Neuronal stem cell (in vitro differentiated cells): ENCODE measurements at regions not wholly inside any gene's neighbourhood (a gene's known extent, or its start where the extent isn't known, plus 50 kb on each side); places are given as distances from the start of the nearest gene placed in this dataset.
A peak's percentile ranks its signal among the peaks of the same experiment; 100 is the strongest.

Source experiments
- DNase-seq: peaks from one replicate; pipeline ENCODE4 v3.0.0-alpha.2; 2013; ENCODE audit warnings: low spot score
- H2AFZ ChIP-seq: one replicate; pipeline ENCODE4 v1.6.1; 2013; ENCODE audit warnings: mild to moderate bottlenecking, low read length, inconsistent platforms
- H2AK5ac ChIP-seq: 2 replicates; pipeline ENCODE4 v1.6.1; 2013; ENCODE audit warnings: low read depth, mild to moderate bottlenecking, inconsistent platforms, low read length, moderate library complexity, mixed read lengths
- H2BK120ac ChIP-seq: 2 replicates; pipeline ENCODE4 v1.6.1; 2013; ENCODE audit warnings: low read depth, mild to moderate bottlenecking, inconsistent platforms, low read length, moderate library complexity, mixed read lengths
- H2BK12ac ChIP-seq: one replicate; pipeline ENCODE4 v1.6.1; 2013; ENCODE audit warnings: low read length, inconsistent platforms
- H2BK15ac ChIP-seq: 2 replicates; pipeline ENCODE4 v1.6.1; 2013; ENCODE audit warnings: mild to moderate bottlenecking, low read length, inconsistent platforms, mixed read lengths
- H2BK5ac ChIP-seq: one replicate; pipeline ENCODE4 v1.6.1; 2013; ENCODE audit warnings: inconsistent platforms, mild to moderate bottlenecking, low read length, moderate library complexity
- H3K14ac ChIP-seq: one replicate; pipeline ENCODE4 v1.6.1; 2013; ENCODE audit warnings: low read length, inconsistent platforms
- H3K18ac ChIP-seq: 2 replicates; pipeline ENCODE4 v1.6.1; 2013; ENCODE audit warnings: low read length, inconsistent platforms
- H3K23ac ChIP-seq: 2 replicates; pipeline ENCODE4 v1.6.1; 2013; ENCODE audit warnings: low read depth, mild to moderate bottlenecking, mixed read lengths, low read length, inconsistent platforms; ENCODE audit not compliant: poor library complexity
- H3K27ac ChIP-seq: replicated peaks from 3 replicates; pipeline ENCODE4 v1.5.1; 2013; ENCODE audit warnings: low read length, inconsistent platforms
- H3K27me3 ChIP-seq, 3 experiments: 2 replicates each; pipeline ENCODE4 v1.6.1; 2013; ENCODE audit warnings: low read length in 3 of 3, mild to moderate bottlenecking in 2 of 3, inconsistent platforms in 1 of 3, low read depth in 1 of 3, mixed read lengths in 1 of 3, moderate library complexity in 1 of 3; ENCODE audit not compliant: control insufficient read depth in 3 of 3, insufficient read depth in 3 of 3
- H3K36me3 ChIP-seq, 2 donors: replicated peaks in 1 of 2; 2 replicates each; pipeline ENCODE4 v1.6.1; 2013; ENCODE audit warnings: low read length in 2 of 2; ENCODE audit not compliant: control insufficient read depth in 2 of 2, insufficient read depth in 2 of 2
- H3K4ac ChIP-seq: 2 replicates; pipeline ENCODE4 v1.6.1; 2013; ENCODE audit warnings: inconsistent platforms, mild to moderate bottlenecking, low read length, moderate library complexity
- H3K4me1 ChIP-seq, 2 donors: 1 replicate in 1 of 2; 2 replicates in 1 of 2; pipeline ENCODE4 v1.6.1; 2013; ENCODE audit warnings: low read length in 2 of 2, low read depth in 1 of 2; ENCODE audit not compliant: control insufficient read depth in 2 of 2, insufficient read depth in 1 of 2
- H3K4me2 ChIP-seq: one replicate; pipeline ENCODE4 v1.6.1; 2013; ENCODE audit warnings: mild to moderate bottlenecking, low read length, inconsistent platforms; ENCODE audit not compliant: insufficient read depth, poor library complexity, severe bottlenecking
- H3K4me3 ChIP-seq, 2 donors: 2 replicates each; pipeline ENCODE4 v1.5.1; 2013; ENCODE audit warnings: low read length in 2 of 2, mild to moderate bottlenecking in 2 of 2, inconsistent platforms in 1 of 2, moderate library complexity in 1 of 2
- H3K79me1 ChIP-seq: one replicate; pipeline ENCODE4 v1.6.1; 2013; ENCODE audit warnings: low read depth, mild to moderate bottlenecking, inconsistent platforms, low read length, moderate library complexity
- H3K9ac ChIP-seq: one replicate; pipeline ENCODE4 v1.6.1; 2013; ENCODE audit warnings: mild to moderate bottlenecking, low read depth, low read length, inconsistent platforms; ENCODE audit not compliant: poor library complexity
- H3K9me3 ChIP-seq, 2 donors: replicated peaks in 1 of 2; 2 replicates each; pipeline versions ENCODE3 to v1.6.1; 2013; ENCODE audit warnings: low read length in 2 of 2, mild to moderate bottlenecking in 2 of 2, inconsistent platforms in 1 of 2, low read depth in 1 of 2, mixed read lengths in 1 of 2, moderate library complexity in 1 of 2; ENCODE audit not compliant: control insufficient read depth in 2 of 2, insufficient read depth in 1 of 2
- H4K8ac ChIP-seq: one replicate; pipeline ENCODE4 v1.6.1; 2013; ENCODE audit warnings: low read depth, mild to moderate bottlenecking, inconsistent platforms, low read length, moderate library complexity
- H4K91ac ChIP-seq: one replicate; pipeline ENCODE4 v1.6.1; 2013; ENCODE audit warnings: low read length, low read depth, mild to moderate bottlenecking, inconsistent platforms; ENCODE audit not compliant: poor library complexity
- WGBS, 2 donors: extraction: QIAGEN DNeasy Blood & Tissue Kit; methylation state at CpG; one replicate each; pipeline ENCODE4 v1.1.7; 2013; ENCODE audit warnings: missing lambda C conversion rate in 2 of 2, mixed read lengths in 1 of 2; ENCODE audit not compliant: insufficient read length in 2 of 2, insufficient replicate concordance in 1 of 2; ENCODE audit errors: extremely low coverage in 2 of 2; 5-methylcytosine and 5-hydroxymethylcytosine counted together

DNA sequence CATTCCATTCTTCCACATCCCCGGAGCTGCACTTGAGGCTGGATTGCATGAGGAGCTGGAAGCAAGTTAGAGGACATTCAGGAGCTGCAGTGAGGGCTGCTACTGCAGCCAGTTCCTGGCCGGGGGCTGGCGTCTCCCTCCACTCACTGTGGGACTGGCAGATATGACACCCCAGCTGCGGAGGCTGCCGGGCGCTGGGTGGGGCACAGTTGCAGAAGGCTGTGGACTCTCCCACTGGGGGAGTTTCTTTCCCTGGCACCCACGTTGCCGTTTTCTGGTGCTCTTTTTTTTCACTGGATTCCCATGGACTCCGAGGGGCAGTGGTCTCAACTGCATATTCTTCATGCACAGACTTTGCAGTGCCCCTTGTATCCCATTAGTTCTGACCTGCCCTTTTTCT, 351.1 kb upstream of the AJAP1 start:
- peaks cover 0 to 2% of the 10 kb centered on the region in 2 donors for H3K4me1 ChIP-seq
- H3K79me1 ChIP-seq, result no peaks in the 10 kb centered on the region
- no peak overlapping the region for H3K4me3 ChIP-seq
- no peak overlapping the region for H3K23ac ChIP-seq
- H2BK12ac ChIP-seq, result no peak overlapping the region
- H3K9ac ChIP-seq, result no peak overlapping the region
- H2BK15ac ChIP-seq, result no peak overlapping the region
- H4K8ac ChIP-seq, result no peak overlapping the region
- no peak overlapping the region for H2BK120ac ChIP-seq
- H3K36me3 ChIP-seq, result no peaks in the 10 kb centered on the region
- no peak for DNase-seq
- 40% methylated on average over 1 of the region's 9 CpGs; no CpG with 5 or more reads in 1 of the 2 donors for WGBS, 2 donors
- no peak overlapping the region for H2BK5ac ChIP-seq
- peaks cover 2 to 13% of the 10 kb centered on the region in 2 donors for H3K9me3 ChIP-seq
- H2AFZ ChIP-seq, result no peak overlapping the region
- H3K27ac ChIP-seq, result no peak overlapping the region
- H4K91ac ChIP-seq, result no peak overlapping the region
- H2AK5ac ChIP-seq, result peak overlapping the region; percentile 16
- H3K14ac ChIP-seq, result no peak overlapping the region
- no peak overlapping the region for H3K18ac ChIP-seq
- H3K4me2 ChIP-seq, result no peak overlapping the region
- no peak overlapping the region for H3K4ac ChIP-seq
- no peaks in the 10 kb centered on the region for H3K27me3 ChIP-seq

DNA sequence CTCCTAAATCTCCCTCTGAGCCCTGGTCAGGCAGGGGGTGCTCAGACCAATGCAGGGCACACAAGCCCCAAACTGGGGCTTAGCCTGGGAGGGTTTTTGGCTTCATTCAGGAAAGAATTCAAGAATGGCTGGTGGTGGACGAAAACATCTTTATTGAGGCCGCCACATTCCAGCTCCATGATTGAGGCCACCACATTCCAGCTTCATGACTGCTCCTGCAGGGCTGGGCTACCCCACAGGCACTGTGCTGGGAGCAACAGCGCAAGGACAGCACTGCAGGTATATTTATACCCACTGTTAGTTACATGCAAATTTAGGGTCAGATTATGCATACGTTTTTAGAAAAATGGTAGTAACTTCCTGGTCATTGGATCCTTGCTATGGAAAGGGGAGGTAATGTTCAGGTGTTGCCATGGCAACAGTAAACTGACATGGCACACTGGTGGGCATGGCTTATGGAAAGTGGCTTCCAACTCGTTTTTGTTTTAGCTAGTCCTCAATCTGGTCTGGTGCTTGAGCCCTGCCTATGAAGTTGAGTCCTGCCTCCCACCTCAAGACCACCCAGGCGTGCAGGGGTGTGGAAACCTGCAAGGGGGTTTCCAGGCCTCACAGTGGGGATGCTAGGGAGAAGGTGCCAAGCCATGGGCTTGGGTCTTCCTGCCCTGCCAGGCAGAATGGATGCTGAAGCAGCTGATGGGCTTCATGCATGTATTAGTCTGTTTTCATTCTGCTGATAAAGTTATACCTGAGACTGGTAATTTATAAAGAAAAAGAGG, 348.7 kb upstream of the AJAP1 start:
- H3K4me2 ChIP-seq, result no peak overlapping the region
- H3K23ac ChIP-seq, result no peak overlapping the region
- no peak overlapping the region for H3K27ac ChIP-seq
- H3K9ac ChIP-seq, result no peak overlapping the region
- H2BK5ac ChIP-seq, result no peak overlapping the region
- H2BK15ac ChIP-seq, result no peak overlapping the region
- no peak overlapping the region for H4K8ac ChIP-seq
- no peak overlapping the region for H3K14ac ChIP-seq
- no peak for DNase-seq
- H3K27me3 ChIP-seq, result no peaks in the 10 kb centered on the region
- H2BK120ac ChIP-seq, result no peak overlapping the region
- H2AK5ac ChIP-seq, result no peak overlapping the region
- peak overlapping the region; percentile 13 for H3K18ac ChIP-seq
- peaks cover 2 to 13% of the 10 kb centered on the region in 2 donors for H3K9me3 ChIP-seq
- H3K4me3 ChIP-seq, result no peak overlapping the region
- H3K4ac ChIP-seq, result no peak overlapping the region
- H2AFZ ChIP-seq, result no peak overlapping the region
- WGBS, 2 donors, result no CpG with 5 or more reads among the region's 6 CpGs
- H3K36me3 ChIP-seq, result no peaks in the 10 kb centered on the region
- no peaks in the 10 kb centered on the region for H3K4me1 ChIP-seq
- no peak overlapping the region for H4K91ac ChIP-seq
- no peaks in the 10 kb centered on the region for H3K79me1 ChIP-seq
- no peak overlapping the region for H2BK12ac ChIP-seq

DNA sequence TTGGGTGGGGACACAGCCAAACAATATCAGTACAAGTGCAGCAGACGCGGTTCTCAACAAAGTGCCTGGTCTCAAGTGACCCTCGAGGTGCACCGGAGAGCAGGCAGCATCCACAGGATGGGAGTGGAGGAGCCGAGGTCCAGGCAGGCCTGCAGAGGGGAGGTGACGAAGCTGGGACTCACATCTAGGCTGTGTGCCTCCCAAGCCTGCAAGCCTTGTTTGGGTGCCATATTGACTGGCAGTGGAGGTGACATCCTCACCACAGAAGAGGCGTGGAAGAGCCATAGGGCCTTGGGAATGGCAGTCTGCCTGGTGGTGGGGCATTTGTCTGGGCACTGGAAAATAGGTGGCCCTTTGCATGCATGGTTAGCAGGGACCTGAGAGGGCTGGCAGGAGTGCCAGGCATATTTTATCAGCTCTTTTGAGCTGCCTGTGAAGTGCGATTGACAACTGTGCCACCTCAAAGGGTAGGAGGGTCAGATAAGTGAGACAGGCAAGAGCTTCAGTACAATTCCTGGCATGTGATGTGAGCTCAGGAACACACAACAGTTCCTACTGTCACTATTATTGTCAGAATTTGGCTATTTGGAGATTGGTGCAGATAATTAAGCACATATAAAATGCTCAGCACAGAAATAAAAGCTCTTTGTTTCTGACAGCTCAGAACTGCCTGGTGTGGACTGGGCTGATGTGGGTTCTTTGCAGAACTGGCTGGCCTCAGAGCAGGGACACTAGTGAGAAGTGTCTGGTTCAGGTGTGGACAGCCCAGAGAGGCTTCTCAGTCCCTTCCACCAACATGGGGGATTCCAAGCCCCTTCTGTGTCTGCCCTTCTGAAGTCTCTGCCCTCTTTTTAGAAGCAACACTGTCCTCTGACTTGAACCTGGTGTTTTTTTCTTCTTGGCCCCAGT, 347.6 kb upstream of the AJAP1 start:
- H3K18ac ChIP-seq, result peak overlapping the region; percentile 33
- DNase-seq, result no peak
- H3K27me3 ChIP-seq, result no peaks in the 10 kb centered on the region
- no peak overlapping the region for H2BK15ac ChIP-seq
- no peak overlapping the region for H4K8ac ChIP-seq
- H3K9me3 ChIP-seq, result peaks cover 2 to 13% of the 10 kb centered on the region in 2 donors
- no peak overlapping the region for H2BK12ac ChIP-seq
- H3K4me1 ChIP-seq, result no peaks in the 10 kb centered on the region
- H2BK5ac ChIP-seq, result no peak overlapping the region
- H3K27ac ChIP-seq, result no peak overlapping the region
- H3K23ac ChIP-seq, result no peak overlapping the region
- no peak overlapping the region for H3K4me2 ChIP-seq
- H3K79me1 ChIP-seq, result no peaks in the 10 kb centered on the region
- H3K14ac ChIP-seq, result no peak overlapping the region
- H4K91ac ChIP-seq, result no peak overlapping the region
- H2BK120ac ChIP-seq, result no peak overlapping the region
- WGBS, 2 donors, result no CpG with 5 or more reads among the region's 8 CpGs
- no peak overlapping the region for H3K4ac ChIP-seq
- H2AFZ ChIP-seq, result no peak overlapping the region
- no peak overlapping the region for H3K4me3 ChIP-seq
- H3K9ac ChIP-seq, result peak overlapping the region; percentile 9
- H2AK5ac ChIP-seq, result no peak overlapping the region
- H3K36me3 ChIP-seq, result no peaks in the 10 kb centered on the region

DNA sequence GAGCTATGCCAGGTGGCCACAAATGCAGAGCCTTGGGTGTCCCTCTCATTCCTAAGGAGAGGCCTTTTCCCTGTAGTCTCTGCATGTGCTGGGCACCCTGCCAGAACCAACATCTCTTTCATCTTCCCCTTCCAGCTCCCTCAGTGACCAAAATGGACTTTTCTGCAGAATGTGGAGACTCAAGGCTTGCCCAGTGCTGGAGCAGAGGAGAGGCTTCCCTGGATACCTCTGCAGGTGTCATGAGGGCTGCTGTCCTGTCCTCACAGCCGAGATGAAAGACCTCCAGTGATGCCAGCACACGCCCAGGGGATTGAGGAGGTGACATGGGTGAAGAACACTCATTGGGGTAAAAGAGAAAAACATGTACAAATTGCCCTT, 347.0 kb upstream of the AJAP1 start:
- H3K4ac ChIP-seq, result no peak overlapping the region
- no peak overlapping the region for H2BK15ac ChIP-seq
- H3K4me1 ChIP-seq, result no peaks in the 10 kb centered on the region
- no CpG with 5 or more reads among the region's 2 CpGs for WGBS, 2 donors
- H3K36me3 ChIP-seq, result no peaks in the 10 kb centered on the region
- H2BK120ac ChIP-seq, result no peak overlapping the region
- peaks cover 2 to 10% of the 10 kb centered on the region in 2 donors for H3K9me3 ChIP-seq
- no peak overlapping the region for H4K91ac ChIP-seq
- no peak overlapping the region for H3K9ac ChIP-seq
- no peaks in the 10 kb centered on the region for H3K79me1 ChIP-seq
- no peak for DNase-seq
- no peak overlapping the region for H2AK5ac ChIP-seq
- no peak overlapping the region for H2BK12ac ChIP-seq
- no peak overlapping the region for H3K4me2 ChIP-seq
- no peaks in the 10 kb centered on the region for H3K27me3 ChIP-seq
- no peak overlapping the region for H3K14ac ChIP-seq
- no peak overlapping the region for H3K4me3 ChIP-seq
- no peak overlapping the region for H3K27ac ChIP-seq
- H3K23ac ChIP-seq, result no peak overlapping the region
- no peak overlapping the region for H3K18ac ChIP-seq
- H2BK5ac ChIP-seq, result no peak overlapping the region
- H4K8ac ChIP-seq, result no peak overlapping the region
- no peak overlapping the region for H2AFZ ChIP-seq
